ENCODE measurements at regions not wholly inside any gene's neighbourhood (a gene's known extent, or its start where the extent isn't known, plus 50 kb on each side); places are given as distances from the start of the nearest gene placed in this dataset.

DNA sequence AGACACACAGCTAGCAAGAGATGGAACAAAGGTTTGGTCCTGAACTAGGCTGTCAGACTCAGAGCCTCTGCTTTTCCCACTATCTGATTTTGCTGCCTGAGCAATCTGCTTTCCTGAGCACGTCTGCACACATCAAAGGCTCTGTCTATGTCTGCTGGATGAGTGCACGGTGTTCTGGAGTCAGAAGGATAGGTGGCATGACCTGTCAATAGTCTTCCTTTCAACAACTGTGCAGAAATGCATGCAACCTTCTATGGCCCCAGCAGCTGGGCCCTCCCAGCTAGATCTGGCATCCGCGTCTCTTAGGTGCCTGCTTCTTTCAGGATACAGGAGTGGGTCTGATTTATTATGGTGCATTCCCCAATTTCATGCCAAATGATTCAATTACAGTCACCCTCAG, 138.3 kb downstream of the UTP18 start:
- FAIRE-seq, result no peak
- H3K4me2 ChIP-seq (ENCODE audit: control insufficient read depth, extremely low read depth, insufficient read depth, low read depth, low read length), result no peak overlapping the region
- DNase-seq (ENCODE audit: low read depth, low spot score), result no peak
- H3K9me3 ChIP-seq (ENCODE audit: control insufficient read depth, low read depth, low read length), result no peaks in the 10 kb centered on the region
- no peak overlapping the region for H3K9ac ChIP-seq (ENCODE audit: control insufficient read depth, extremely low read depth, insufficient read depth, low read length)
- H3K27ac ChIP-seq (ENCODE audit: control insufficient read depth, insufficient read depth, low read length), result no peak overlapping the region
- H3K4me1 ChIP-seq (ENCODE audit: control insufficient read depth, extremely low read depth, insufficient read depth, low read length), result no peaks in the 10 kb centered on the region
- H3K79me2 ChIP-seq (ENCODE audit: control insufficient read depth, insufficient read depth, low read length), result no peaks in the 10 kb centered on the region
- TF ChIP-seq, protein P1, sequence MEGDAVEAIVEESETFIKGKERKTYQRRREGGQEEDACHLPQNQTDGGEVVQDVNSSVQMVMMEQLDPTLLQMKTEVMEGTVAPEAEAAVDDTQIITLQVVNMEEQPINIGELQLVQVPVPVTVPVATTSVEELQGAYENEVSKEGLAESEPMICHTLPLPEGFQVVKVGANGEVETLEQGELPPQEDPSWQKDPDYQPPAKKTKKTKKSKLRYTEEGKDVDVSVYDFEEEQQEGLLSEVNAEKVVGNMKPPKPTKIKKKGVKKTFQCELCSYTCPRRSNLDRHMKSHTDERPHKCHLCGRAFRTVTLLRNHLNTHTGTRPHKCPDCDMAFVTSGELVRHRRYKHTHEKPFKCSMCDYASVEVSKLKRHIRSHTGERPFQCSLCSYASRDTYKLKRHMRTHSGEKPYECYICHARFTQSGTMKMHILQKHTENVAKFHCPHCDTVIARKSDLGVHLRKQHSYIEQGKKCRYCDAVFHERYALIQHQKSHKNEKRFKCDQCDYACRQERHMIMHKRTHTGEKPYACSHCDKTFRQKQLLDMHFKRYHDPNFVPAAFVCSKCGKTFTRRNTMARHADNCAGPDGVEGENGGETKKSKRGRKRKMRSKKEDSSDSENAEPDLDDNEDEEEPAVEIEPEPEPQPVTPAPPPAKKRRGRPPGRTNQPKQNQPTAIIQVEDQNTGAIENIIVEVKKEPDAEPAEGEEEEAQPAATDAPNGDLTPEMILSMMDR (optimal IDR thresholded peaks at IDR 0.05 in 1 of 3, IDR thresholded peaks at IDR 0.05 in 1 of 3, conservative IDR thresholded peaks at IDR 0.05 in 1 of 3; ENCODE audit: extremely low read depth in 1 of 3, insufficient read depth in 2 of 3, low read length in 3 of 3), result no peak
- H3K27me3 ChIP-seq (ENCODE audit: control insufficient read depth, extremely low read depth, insufficient read depth, low read length), result no peaks in the 10 kb centered on the region
- H3K36me3 ChIP-seq (ENCODE audit: control insufficient read depth in 2 of 2, extremely low read depth in 1 of 2, insufficient read depth in 2 of 2, low read length in 2 of 2), result no peaks in the 10 kb centered on the region
- H2AFZ ChIP-seq (ENCODE audit: control insufficient read depth, low read length), result no peak overlapping the region
- H4K20me1 ChIP-seq (ENCODE audit: control insufficient read depth, extremely low read depth, insufficient read depth, low read length), result no peaks in the 10 kb centered on the region
- no peak overlapping the region for H3K4me3 ChIP-seq (ENCODE audit: control insufficient read depth in 2 of 3, extremely low read depth in 1 of 3, insufficient read depth in 2 of 3, low read depth in 1 of 3, low read length in 3 of 3)
- H3K9me1 ChIP-seq (ENCODE audit: control insufficient read depth, extremely low read depth, insufficient read depth, low read length), result no peaks in the 10 kb centered on the region
- dilution Hi-C loops (cut with MboI; ENCODE audit: extremely low pct_ligation_motif_present, low sequenced_read_pairs), result no loop called here

DNA sequence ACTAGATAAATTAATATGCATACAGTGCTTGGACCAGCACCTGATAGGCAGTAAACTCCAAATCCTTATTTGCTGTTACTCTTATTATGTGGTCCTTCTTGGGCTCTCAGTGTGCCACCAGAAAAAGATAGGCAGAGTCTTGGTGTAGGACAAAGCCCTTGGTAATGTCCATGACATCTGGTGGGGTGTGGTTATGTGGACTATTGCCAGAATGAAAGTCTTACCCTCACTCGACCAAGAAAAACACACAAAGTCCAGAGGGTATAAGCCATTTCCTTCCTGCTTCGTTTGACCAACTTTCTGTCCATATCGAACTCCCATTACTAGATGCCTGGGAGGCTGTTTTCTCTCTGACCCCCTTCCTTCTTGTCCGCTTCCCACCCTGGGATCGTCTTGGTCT, 140.9 kb downstream of the UTP18 start:
- no peak for DNase-seq (ENCODE audit: low read depth, low spot score)
- Histone ChIP-seq H3K9me3 (ENCODE audit: control insufficient read depth, low read depth, low read length) (no peaks in the 10 kb centered on the region), H3K9me1 (ENCODE audit: control insufficient read depth, extremely low read depth, insufficient read depth, low read length) (no peaks in the 10 kb centered on the region), H3K27me3 (ENCODE audit: control insufficient read depth, extremely low read depth, insufficient read depth, low read length) (no peaks in the 10 kb centered on the region), H2AFZ (ENCODE audit: control insufficient read depth, low read length) (no peak overlapping the region), H3K27ac (ENCODE audit: control insufficient read depth, insufficient read depth, low read length) (no peak overlapping the region), H3K79me2 (ENCODE audit: control insufficient read depth, insufficient read depth, low read length) (no peaks in the 10 kb centered on the region), H3K9ac (ENCODE audit: control insufficient read depth, extremely low read depth, insufficient read depth, low read length) (no peak overlapping the region), H3K4me2 (ENCODE audit: control insufficient read depth, extremely low read depth, insufficient read depth, low read depth, low read length) (no peak overlapping the region), H3K36me3 (ENCODE audit: control insufficient read depth in 2 of 2, extremely low read depth in 1 of 2, insufficient read depth in 2 of 2, low read length in 2 of 2) (no peaks in the 10 kb centered on the region), H4K20me1 (ENCODE audit: control insufficient read depth, extremely low read depth, insufficient read depth, low read length) (no peaks in the 10 kb centered on the region), H3K4me3 (ENCODE audit: control insufficient read depth in 2 of 3, extremely low read depth in 1 of 3, insufficient read depth in 2 of 3, low read depth in 1 of 3, low read length in 3 of 3) (no peak overlapping the region), H3K4me1 (ENCODE audit: control insufficient read depth, extremely low read depth, insufficient read depth, low read length) (no peaks in the 10 kb centered on the region)
- dilution Hi-C loops (cut with MboI; ENCODE audit: extremely low pct_ligation_motif_present, low sequenced_read_pairs), result no loop called here
- FAIRE-seq, result no peak
- TF ChIP-seq EZH2 (IDR thresholded peaks at IDR 0.05; ENCODE audit: low read length), result no peak
- TF ChIP-seq, protein P1 (optimal IDR thresholded peaks at IDR 0.05 in 1 of 3, IDR thresholded peaks at IDR 0.05 in 1 of 3, conservative IDR thresholded peaks at IDR 0.05 in 1 of 3; ENCODE audit: extremely low read depth in 1 of 3, insufficient read depth in 2 of 3, low read length in 3 of 3), result no peak
